GM12874 (cell line): ENCODE measurements at regions not wholly inside any gene's neighbourhood (a gene's known extent, or its start where the extent isn't known, plus 50 kb on each side); places are given as distances from the start of the nearest gene placed in this dataset.

Source experiments
- CTCF ChIP-seq: IDR thresholded peaks from 2 replicates; pipeline ENCODE4 v1.5.1; 2011; ENCODE audit warnings: low read depth, mild to moderate bottlenecking, control low read depth, low read length, moderate library complexity; ENCODE audit not compliant: insufficient read depth

DNA sequence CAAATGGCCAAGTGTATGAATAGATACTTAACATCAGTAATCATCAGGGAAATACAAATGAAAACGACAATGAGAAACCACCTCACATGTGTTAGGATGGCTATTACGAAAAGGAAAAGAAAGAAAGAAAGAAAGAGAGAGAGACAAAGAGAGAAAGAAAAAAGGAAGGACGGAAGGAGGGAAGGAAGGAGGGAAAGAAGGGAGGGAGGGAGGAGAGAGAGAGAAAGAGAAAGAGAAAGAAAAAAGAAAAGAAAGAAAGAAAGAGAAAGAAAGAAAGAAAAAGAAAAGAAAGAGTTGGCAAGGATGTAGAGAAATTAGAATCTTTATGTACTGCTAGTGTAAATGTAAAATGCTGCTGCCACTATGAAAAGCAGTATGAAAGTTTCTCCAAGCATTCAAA, 90.7 kb upstream of the DPT start:
- TF ChIP-seq CTCF: no peak

GRCh38 chr1:168821434-168821833, 92.4 kb upstream of the DPT start:
- TF ChIP-seq CTCF: no peak

- no peak for TF ChIP-seq CTCF
These were observed 93.9 kb upstream of the DPT start for GRCh38 chr1:168822911-168823310.

DNA sequence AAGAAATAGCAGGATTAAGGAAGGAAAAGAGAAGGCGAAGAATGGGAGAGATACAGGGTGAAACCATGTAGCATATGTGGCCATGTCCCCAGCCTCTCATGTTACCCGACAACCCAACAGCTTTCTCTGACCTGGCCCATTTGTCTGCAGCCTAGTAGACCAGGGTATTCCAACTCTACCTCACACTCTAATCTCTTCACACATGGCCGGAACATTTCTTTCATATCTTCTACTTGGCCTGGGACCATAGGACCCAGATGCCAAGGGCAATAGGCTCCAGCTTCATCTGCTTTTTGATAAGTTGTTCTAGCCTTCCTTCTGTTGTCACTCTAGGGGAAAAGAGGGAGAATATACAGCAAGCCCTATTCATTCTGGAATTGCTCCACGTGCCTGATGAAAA, 95.0 kb upstream of the DPT start:
- no peak for TF ChIP-seq CTCF

DNA sequence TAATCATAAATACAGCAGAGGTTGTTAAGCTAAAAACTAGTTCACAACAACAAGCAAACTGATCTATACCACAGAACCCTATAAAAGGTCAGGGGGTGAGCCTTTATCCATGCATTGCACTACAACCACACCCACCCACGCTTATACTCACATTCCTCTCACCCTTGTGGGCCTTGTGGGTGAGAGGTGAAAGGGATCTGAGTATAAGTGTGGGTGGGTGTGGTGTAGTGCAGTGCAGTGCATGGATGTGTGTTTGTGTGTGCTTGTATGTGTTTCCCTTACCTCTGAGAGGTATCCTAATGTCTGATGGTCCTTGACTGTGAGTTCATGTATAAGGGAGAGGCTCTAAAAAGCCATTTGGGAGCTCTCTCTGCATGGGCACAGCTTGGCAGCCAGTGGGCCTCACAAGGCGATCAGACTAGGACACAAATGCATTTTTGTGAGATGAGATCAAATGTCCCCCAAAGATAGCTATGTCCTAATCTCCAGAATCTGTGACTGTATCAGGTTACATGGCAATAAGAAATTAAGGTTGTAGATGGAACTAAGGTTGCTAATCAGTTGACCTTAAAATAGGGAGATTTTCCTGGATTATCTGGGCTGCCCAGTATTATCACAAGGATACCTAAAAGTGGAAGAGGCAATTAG, 95.5 kb upstream of the DPT start:
- TF ChIP-seq CTCF: no peak

DNA sequence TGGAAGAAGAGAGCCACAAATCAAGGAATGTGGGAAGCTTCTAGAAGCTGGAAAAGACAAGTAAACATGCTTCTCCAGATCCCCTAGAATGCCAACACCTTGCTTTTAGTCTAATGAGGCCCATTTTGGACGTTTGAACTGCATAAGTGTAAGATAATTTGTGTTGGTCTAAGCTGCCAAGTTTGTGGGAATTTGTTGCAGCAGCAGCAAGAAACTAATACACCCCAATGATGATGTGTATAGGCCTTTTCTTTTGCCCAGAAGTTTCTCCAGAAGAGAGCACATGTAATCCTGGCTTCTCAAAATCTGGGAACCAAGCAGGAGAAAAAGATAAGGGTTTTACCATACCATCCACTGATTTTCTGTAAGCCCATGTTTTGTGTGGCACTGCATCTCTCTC, 96.1 kb upstream of the DPT start:
- no peak for TF ChIP-seq CTCF

- no peak for TF ChIP-seq CTCF
These were observed 96.8 kb upstream of the DPT start for GRCh38 chr1:168825820-168826219.
